Astrocyte of the spinal cord (primary cell): ENCODE measurements at regions not wholly inside any gene's neighbourhood (a gene's known extent, or its start where the extent isn't known, plus 50 kb on each side); places are given as distances from the start of the nearest gene placed in this dataset.

Experiments
- DNase-seq: peaks from one replicate; pipeline ENCODE4 v3.0.0; 2011; ENCODE audit warnings: low read depth, low spot score
- H3K4me3 ChIP-seq: 2 replicates; pipeline ENCODE4 v1.5.1; 2011; ENCODE audit warnings: low read depth, mild to moderate bottlenecking, low read length, moderate library complexity
- in situ Hi-C: cut with HindIII; loops from 2 replicates; pipeline ENCODE4 v1.10.0; 2017; ENCODE audit warnings: low sequenced_read_pairs
- TF ChIP-seq, protein P1 (sequence below): IDR thresholded peaks from 2 replicates; pipeline ENCODE4 v1.5.1; 2012; ENCODE audit warnings: low read depth, mild to moderate bottlenecking, low read length, inconsistent platforms

DNA sequence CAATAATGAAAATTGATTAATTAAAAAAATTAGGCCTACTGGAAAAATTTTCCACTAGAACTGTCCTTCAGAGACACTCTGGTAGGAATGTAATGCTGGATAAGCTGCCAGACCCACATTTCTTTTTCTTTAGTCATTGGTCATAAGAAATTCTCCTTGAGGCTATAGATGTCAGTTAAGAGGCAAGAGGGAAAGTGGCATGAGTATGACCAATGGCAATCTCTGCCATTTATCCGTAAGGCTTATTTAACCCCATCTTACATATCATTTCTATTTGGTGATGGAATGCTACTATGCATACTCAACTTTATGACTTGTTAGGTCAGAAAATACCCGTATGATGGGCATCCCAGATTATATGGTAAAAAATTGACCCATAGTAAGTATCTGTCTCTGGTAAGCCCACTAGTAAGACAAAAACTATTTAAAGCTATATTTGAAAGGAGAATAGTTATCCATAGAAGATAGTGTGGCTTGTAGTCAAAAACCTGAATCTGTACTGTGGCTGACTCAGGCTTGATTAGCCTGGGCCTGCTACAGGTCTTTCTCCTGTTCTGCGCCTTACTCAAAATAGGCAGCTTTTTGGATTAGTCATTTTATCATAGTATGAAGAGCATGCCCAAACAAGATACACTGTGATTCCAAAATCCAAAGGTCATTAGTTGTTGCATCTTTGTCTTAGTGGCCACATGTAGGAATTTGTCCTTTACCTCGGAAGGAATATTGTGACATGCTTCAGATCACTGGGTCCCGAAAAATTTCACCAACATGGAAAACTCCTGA, 314.7 kb downstream of the PYDC2 start:
- H3K4me3 ChIP-seq, result no peak overlapping the region
- in situ Hi-C loops, result no loop called here
- DNase-seq, result peak; percentile 74
- TF ChIP-seq, protein P1, sequence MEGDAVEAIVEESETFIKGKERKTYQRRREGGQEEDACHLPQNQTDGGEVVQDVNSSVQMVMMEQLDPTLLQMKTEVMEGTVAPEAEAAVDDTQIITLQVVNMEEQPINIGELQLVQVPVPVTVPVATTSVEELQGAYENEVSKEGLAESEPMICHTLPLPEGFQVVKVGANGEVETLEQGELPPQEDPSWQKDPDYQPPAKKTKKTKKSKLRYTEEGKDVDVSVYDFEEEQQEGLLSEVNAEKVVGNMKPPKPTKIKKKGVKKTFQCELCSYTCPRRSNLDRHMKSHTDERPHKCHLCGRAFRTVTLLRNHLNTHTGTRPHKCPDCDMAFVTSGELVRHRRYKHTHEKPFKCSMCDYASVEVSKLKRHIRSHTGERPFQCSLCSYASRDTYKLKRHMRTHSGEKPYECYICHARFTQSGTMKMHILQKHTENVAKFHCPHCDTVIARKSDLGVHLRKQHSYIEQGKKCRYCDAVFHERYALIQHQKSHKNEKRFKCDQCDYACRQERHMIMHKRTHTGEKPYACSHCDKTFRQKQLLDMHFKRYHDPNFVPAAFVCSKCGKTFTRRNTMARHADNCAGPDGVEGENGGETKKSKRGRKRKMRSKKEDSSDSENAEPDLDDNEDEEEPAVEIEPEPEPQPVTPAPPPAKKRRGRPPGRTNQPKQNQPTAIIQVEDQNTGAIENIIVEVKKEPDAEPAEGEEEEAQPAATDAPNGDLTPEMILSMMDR, result no peak

DNA sequence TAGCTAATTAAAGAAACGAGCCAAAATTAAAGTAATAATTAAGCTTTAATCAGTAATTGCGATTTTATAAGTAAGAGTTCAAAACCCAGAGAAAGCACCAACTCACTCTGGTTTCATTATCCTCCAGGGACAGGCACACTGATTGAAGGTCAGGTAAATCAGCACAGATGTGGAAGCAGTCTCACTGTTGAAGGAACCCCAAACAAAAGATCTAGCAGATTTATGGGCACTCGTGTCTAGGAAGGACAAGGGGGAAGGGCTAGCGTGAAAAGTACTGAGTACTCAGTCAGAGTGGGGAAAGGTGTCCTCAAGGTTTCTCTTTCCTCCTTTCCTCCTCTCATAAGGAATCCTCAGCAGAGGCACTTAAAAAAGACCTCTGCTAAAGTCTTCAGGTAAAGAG, 320.1 kb downstream of the PYDC2 start:
- H3K4me3 ChIP-seq, result no peak overlapping the region
- in situ Hi-C loops, result no loop called here
- DNase-seq, result no peak
- TF ChIP-seq, protein P1, result no peak

DNA sequence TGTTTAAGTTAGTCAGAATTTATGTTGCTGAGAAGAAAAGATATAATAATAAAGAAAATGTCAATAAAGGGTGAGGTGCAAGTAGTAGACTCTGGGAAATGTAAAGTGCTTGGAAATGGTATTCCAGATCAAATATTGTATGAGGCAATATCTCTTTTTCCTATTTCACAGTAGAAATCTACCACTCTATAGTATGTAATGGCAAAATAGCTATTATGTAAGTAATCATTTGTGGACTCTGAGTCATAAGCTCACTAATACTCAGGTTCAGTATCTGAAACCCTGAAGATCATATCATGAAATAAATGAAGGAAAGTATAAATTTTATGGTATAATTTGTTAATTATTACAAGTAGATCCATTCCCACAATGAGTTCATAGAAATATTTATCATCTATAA, 322.1 kb downstream of the PYDC2 start:
- in situ Hi-C loops, result no loop called here
- TF ChIP-seq, protein P1, result no peak

DNA sequence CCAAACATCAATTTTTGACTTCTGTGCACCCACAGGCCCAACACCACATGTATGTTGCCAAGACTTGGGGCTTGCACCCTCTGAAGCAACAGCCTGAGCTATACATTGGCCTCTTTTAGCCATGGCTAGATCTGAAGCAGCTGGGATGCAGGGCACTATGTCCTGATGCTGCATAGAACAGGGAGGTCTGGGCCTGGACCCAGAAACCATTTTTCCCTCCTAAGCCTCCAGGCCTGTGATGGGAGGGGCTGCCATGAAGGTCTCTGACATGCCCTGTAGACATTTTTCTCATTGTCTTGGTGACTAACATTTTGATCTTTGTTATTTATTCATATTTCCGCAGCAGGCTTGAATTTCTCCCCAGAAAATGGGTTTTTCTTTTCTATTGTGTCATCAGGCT, 330.0 kb downstream of the PYDC2 start:
- H3K4me3 ChIP-seq, result no peak overlapping the region
- no peak for DNase-seq
- in situ Hi-C loops, result no loop called here
- TF ChIP-seq, protein P1, result no peak

More for the DNA sequence above, 322.1 kb downstream of the PYDC2 start:
- no peak for DNase-seq
- H3K4me3 ChIP-seq, result no peak overlapping the region

DNA sequence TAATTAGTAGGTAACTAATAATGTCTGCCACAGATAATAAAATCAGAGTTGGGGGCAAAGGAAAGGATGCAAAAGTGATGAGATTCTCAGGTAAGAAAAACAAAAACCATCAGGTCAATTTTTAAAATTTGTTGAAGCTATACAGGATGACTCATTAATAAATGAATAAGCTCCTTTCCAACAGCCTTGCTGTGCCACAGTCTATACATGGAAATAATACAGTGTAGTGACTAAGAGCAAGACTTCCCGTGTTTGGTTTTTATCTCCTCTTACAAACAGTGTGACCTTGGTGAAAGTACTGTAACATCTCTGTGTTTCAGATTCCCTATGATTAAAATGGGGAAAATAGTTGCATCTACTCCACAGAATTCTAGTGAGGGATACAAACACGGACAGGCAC, 331.6 kb downstream of the PYDC2 start:
- DNase-seq, result no peak
- TF ChIP-seq, protein P1, result no peak
- in situ Hi-C loops, result no loop called here
- H3K4me3 ChIP-seq, result no peak overlapping the region

DNA sequence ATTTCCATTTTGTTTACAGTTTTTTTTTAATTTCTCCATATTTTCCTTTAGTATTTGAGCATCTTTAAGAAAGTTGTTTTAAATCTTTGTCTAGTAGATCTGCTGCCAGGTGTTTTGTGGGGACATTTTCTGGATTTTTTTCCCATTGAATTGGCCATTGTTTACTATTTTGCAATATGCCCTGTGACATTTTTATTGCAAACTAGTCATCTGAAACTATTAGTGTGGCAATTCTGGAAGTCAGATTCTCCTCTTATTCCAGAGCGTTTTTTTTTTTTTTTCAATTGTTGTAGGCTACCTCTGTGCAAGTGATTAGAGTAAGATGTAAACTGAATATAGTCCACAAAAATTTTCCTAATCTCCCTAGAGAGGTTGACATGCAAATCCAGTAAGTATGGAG, 334.2 kb downstream of the PYDC2 start:
- in situ Hi-C loops, result no loop called here
- TF ChIP-seq, protein P1, result no peak
- no peak for DNase-seq
- H3K4me3 ChIP-seq, result no peak overlapping the region

DNA sequence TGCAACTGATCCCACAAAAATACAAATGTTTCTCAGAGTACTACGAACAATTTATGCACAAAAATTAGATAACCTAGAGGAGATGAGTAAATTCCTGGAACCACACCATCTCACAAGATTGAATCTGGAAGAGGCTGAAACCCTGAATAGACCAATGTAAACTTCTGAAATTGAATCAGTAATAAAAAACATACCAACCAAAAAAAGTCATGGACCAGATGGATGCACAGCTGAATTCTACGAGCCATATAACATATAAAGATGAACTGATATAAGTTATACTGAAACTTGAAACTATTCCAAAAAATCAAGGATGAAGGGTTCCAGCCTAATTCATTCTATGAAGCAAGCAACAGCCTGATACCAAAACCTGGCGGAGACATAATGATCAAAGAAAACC, 336.3 kb downstream of the PYDC2 start:
- in situ Hi-C loops, result no loop called here
- no peak for DNase-seq
- TF ChIP-seq, protein P1, result no peak
- H3K4me3 ChIP-seq, result no peak overlapping the region
